HEK293T (cell line): ENCODE measurements at regions not wholly inside any gene's neighbourhood (a gene's known extent, or its start where the extent isn't known, plus 50 kb on each side); places are given as distances from the start of the nearest gene placed in this dataset.

Source experiments
- LEF1 ChIP-seq: fragments of 450-650 bp; IDR thresholded peaks from 2 replicates; pipeline ENCODE4 v1.6.1; 2017; ENCODE audit warnings: mild to moderate bottlenecking, borderline replicate concordance
- TARDBP ChIP-seq: fragments of 450-650 bp; IDR thresholded peaks from 2 replicates; pipeline ENCODE4 v1.6.1; 2016

DNA sequence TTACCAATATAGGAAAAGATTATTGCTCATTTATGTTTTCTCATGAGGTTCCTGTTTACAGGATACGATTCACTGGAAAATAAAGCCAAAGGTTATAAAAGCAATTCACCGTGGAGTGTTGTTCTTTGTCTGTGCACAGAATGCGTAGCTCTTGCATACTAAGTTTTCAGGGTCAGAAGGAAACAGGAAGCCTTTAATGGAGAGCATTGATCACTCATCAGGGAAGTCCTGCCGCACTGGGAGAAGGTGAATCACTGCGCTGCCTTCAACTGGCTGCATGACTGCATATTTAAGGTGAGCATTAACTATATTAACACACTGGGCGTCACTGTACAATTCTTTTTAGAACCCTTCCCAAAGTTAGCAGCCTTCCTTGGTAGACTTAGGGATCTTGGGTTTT, 74.1 kb upstream of the SYK start:
- TF ChIP-seq LEF1 (no peak), TARDBP (no peak)
